Neuronal stem cell (in vitro differentiated cells): ENCODE measurements at regions not wholly inside any gene's neighbourhood (a gene's known extent, or its start where the extent isn't known, plus 50 kb on each side); places are given as distances from the start of the nearest gene placed in this dataset. TPM values are rescaled to one million over a fixed set of nuclear protein-coding genes. Genes with fewer than 3 reads are reported as not detected.

Source experiments
- small RNA-seq: library from polyadenylated mRNA; stranded (forward); fragments of <200 nt; extraction: miRNeasy Mini kit (QIAGEN cat#:217004); gene quantifications from one replicate; pipeline ENCODE3, GENCODE V24; 2013; ENCODE audit not compliant: insufficient read depth

Small RNAs in the stretch of these regions (small RNA-seq; reads per million reads assigned to genes)
- not detected for gene RF00017
- gene RNA5SP176 = not detected
